ENCODE measurements at regions not wholly inside any gene's neighbourhood (a gene's known extent, or its start where the extent isn't known, plus 50 kb on each side); places are given as distances from the start of the nearest gene placed in this dataset.

DNA sequence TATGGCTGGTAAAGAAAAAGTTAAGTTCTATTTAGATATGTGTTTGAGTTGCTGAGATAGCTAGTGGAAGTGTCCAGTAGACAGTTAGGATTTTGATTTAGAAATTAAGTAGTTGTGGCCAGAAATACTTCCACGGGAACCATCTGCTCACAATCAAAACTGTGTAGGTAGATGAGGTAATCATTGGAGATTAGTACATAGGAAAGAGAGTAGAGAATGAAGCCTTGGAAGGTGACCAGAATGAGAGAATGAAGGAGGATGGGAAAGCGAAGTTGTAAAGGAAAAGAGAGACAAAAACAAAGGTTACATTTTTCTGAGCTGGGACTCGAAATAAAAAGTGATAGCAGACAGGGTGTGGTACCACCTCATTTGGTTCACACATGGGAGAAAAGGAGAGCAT, 296.9 kb upstream of the SORL1-AS1 start:
- no peak for DNase-seq (ENCODE audit: extremely low spot score)
- TF ChIP-seq, protein P1, sequence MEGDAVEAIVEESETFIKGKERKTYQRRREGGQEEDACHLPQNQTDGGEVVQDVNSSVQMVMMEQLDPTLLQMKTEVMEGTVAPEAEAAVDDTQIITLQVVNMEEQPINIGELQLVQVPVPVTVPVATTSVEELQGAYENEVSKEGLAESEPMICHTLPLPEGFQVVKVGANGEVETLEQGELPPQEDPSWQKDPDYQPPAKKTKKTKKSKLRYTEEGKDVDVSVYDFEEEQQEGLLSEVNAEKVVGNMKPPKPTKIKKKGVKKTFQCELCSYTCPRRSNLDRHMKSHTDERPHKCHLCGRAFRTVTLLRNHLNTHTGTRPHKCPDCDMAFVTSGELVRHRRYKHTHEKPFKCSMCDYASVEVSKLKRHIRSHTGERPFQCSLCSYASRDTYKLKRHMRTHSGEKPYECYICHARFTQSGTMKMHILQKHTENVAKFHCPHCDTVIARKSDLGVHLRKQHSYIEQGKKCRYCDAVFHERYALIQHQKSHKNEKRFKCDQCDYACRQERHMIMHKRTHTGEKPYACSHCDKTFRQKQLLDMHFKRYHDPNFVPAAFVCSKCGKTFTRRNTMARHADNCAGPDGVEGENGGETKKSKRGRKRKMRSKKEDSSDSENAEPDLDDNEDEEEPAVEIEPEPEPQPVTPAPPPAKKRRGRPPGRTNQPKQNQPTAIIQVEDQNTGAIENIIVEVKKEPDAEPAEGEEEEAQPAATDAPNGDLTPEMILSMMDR (IDR thresholded peaks at IDR 0.05; ENCODE audit: control extremely low read depth, extremely low read depth, low read depth, missing control alignments) = no peak
- ChIA-PET POLR2A (no interaction called here), CTCF (no interaction called here)

DNA sequence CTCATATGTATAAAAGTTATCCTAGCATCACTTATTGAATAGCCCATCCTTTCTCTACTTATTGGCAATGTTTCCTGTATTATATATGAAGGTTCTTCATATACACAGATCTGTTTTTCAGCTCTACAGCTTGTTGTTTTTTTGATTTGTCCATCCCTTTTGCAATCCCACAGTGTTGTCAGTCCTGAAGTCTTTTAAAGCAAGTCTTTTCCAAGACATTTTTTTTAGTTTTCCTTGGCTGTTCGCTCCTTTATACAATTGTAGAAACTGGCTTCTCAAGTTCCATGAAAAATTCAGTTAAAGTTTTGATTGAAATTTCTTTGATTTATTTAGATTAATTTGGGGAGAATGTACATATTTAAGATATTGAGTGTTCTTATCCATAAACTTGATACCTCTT, 295.3 kb upstream of the SORL1-AS1 start:
- CTCF ChIA-PET = no interaction called here
- POLR2A ChIA-PET = no interaction called here
- DNase-seq (ENCODE audit: extremely low spot score) = no peak

GRCh38 chr11:121743285-121743684, 290.5 kb upstream of the SORL1-AS1 start:
- CTCF ChIA-PET = interaction anchor here (1.3 to 1.4 kb wide), 2 partner anchors 11 to 18 kb away, joined by 3 read pairs; no protein-coding TSS in a partner anchor
- POLR2A ChIA-PET = no interaction called here
- TF ChIP-seq, protein P1 (IDR thresholded peaks at IDR 0.05; ENCODE audit: control extremely low read depth, extremely low read depth, low read depth, missing control alignments) = no peak
- DNase-seq (ENCODE audit: extremely low spot score) = no peak

More for the DNA sequence above, 295.3 kb upstream of the SORL1-AS1 start:
- TF ChIP-seq, protein P1 (IDR thresholded peaks at IDR 0.05; ENCODE audit: control extremely low read depth, extremely low read depth, low read depth, missing control alignments) = no peak

DNA sequence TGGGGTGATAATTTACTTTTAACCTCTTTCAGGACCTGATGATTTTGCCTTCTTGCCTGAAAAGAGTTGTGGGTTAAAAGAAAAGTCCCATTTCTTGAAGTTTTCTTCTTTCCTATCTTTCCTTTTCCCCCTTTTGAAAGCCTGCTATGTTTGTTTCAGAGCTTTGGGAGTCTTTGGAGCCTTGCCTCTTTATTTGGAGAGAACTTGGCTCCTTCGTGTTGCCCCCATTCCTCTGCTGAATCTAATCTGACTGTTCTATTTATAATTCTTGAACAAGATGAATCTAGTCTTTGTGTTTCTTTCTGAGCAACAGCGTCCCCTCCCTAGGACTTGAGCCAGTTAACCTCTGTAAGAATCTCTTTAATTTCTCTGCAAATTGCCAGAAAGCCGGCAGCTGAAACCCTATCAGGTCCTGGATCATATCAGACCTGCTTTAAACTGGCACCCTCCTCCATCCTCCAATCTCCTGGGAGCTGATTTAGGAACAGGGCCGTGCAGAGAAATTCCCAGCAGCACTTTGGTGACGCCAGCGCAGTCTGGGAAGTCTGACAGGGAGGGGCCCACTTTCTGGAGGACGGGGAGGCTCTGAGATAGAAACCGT, 289.1 kb upstream of the SORL1-AS1 start:
- DNase-seq (ENCODE audit: extremely low spot score) = no peak
- TF ChIP-seq, protein P1 (IDR thresholded peaks at IDR 0.05; ENCODE audit: control extremely low read depth, extremely low read depth, low read depth, missing control alignments) = no peak
- ChIA-PET CTCF (interaction anchor here (1.3 kb wide), 1 partner anchor 19 kb away, joined by 3 read pairs; no protein-coding TSS in a partner anchor), POLR2A (no interaction called here)

DNA sequence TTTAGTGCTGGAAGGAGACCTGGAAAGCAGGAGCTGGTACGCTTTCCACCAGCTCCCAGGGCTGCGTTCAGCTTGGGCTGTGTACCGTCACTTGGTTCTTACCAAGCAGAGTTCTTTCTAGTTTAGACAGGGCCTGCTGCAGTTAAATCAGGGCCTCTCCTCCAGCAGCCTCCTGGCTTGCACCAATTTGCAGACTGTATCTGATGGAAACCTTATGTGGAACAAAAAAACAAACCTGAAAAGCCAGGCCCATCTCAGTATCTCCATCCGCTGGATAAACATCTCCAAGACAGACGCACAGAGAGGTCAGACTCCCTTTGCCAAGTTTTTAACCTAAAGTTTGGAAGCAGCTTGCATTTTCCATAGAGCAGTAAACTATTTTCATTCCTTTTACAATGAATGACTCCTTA, 288.6 kb upstream of the SORL1-AS1 start:
- CTCF ChIA-PET = no interaction called here
- POLR2A ChIA-PET = no interaction called here
- TF ChIP-seq, protein P1 (IDR thresholded peaks at IDR 0.05; ENCODE audit: control extremely low read depth, extremely low read depth, low read depth, missing control alignments) = no peak

GRCh38 chr11:121740902-121741301, 288.1 kb upstream of the SORL1-AS1 start:
- no peak for DNase-seq (ENCODE audit: extremely low spot score)
- TF ChIP-seq, protein P1 (IDR thresholded peaks at IDR 0.05; ENCODE audit: control extremely low read depth, extremely low read depth, low read depth, missing control alignments) = no peak
- ChIA-PET POLR2A (no interaction called here), CTCF (no interaction called here)

More for the DNA sequence above, 288.6 kb upstream of the SORL1-AS1 start:
- no peak for DNase-seq (ENCODE audit: extremely low spot score)
